Testis (tissue), 2 donors: ENCODE measurements at regions not wholly inside any gene's neighbourhood (a gene's known extent, or its start where the extent isn't known, plus 50 kb on each side); places are given as distances from the start of the nearest gene placed in this dataset.

Experiments used
- POLR2A ChIP-seq: fragments of 450-650 bp; IDR thresholded peaks from one replicate; pipeline ENCODE4 v1.6.1; 2017; ENCODE audit warnings: antibody characterized with exemption, mild to moderate bottlenecking, moderate library complexity
- TF ChIP-seq, protein P1 (sequence below), 3 experiments: fragments of 450-650 bp in 2 of 3; fragments of 200-600 bp in 1 of 3; sonication (generic) in 1 of 3; IDR thresholded peaks; one replicate each; pipeline ENCODE4 v1.5.1; 2016 to 2019; ENCODE audit warnings: antibody characterized with exemption in 3 of 3, mild to moderate bottlenecking in 2 of 3, moderate library complexity in 1 of 3

- TF ChIP-seq, protein P1, sequence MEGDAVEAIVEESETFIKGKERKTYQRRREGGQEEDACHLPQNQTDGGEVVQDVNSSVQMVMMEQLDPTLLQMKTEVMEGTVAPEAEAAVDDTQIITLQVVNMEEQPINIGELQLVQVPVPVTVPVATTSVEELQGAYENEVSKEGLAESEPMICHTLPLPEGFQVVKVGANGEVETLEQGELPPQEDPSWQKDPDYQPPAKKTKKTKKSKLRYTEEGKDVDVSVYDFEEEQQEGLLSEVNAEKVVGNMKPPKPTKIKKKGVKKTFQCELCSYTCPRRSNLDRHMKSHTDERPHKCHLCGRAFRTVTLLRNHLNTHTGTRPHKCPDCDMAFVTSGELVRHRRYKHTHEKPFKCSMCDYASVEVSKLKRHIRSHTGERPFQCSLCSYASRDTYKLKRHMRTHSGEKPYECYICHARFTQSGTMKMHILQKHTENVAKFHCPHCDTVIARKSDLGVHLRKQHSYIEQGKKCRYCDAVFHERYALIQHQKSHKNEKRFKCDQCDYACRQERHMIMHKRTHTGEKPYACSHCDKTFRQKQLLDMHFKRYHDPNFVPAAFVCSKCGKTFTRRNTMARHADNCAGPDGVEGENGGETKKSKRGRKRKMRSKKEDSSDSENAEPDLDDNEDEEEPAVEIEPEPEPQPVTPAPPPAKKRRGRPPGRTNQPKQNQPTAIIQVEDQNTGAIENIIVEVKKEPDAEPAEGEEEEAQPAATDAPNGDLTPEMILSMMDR (IDR thresholded peaks at IDR 0.05) = peak; percentile 82 to 95 (median 90)
- no peak for TF ChIP-seq POLR2A
Measured at GRCh38 chr4:153084980-153085630, 119.1 kb upstream of the TRIM2 start.
